ENCODE measurements at regions not wholly inside any gene's neighbourhood (a gene's known extent, or its start where the extent isn't known, plus 50 kb on each side); places are given as distances from the start of the nearest gene placed in this dataset.

- peak; percentile 55 to 61 for DNase-seq (ENCODE audit: low read depth in 2 of 2)
These were observed 163.0 kb upstream of the KLF14 start for GRCh38 chr7:130896898-130897514.

GRCh38 chr7:130897515-130898419 is 163.8 kb upstream of the KLF14 start:
- no peak for DNase-seq (ENCODE audit: low read depth in 2 of 2)

GRCh38 chr7:130899071-130899560 is 165.1 kb upstream of the KLF14 start:
- no peak for DNase-seq (ENCODE audit: low read depth in 2 of 2)

GRCh38 chr7:130899638-130900401 is 165.8 kb upstream of the KLF14 start:
- DNase-seq (ENCODE audit: low read depth in 2 of 2) = no peak

- DNase-seq (ENCODE audit: low read depth in 2 of 2) = no peak
These were observed 166.6 kb upstream of the KLF14 start for GRCh38 chr7:130900471-130901076.

- DNase-seq (ENCODE audit: low read depth in 2 of 2) = no peak
These were observed 167.3 kb upstream of the KLF14 start for GRCh38 chr7:130901209-130901783.

- no peak for DNase-seq (ENCODE audit: low read depth in 2 of 2)
These were observed 168.8 kb upstream of the KLF14 start for GRCh38 chr7:130902755-130903357.

GRCh38 chr7:130903358-130903974 is 169.5 kb upstream of the KLF14 start:
- no peak for DNase-seq (ENCODE audit: low read depth in 2 of 2)

- no peak for DNase-seq (ENCODE audit: low read depth in 2 of 2)
These were observed 170.2 kb upstream of the KLF14 start for GRCh38 chr7:130904031-130904757.

- DNase-seq (ENCODE audit: low read depth in 2 of 2) = no peak
These were observed 170.8 kb upstream of the KLF14 start for GRCh38 chr7:130904792-130905191.

GRCh38 chr7:130906575-130906974 is 172.6 kb upstream of the KLF14 start:
- no peak for DNase-seq (ENCODE audit: low read depth in 2 of 2)

GRCh38 chr7:130907439-130907838 is 173.4 kb upstream of the KLF14 start:
- no peak for DNase-seq (ENCODE audit: low read depth in 2 of 2)

- DNase-seq (ENCODE audit: low read depth in 2 of 2) = no peak
These were observed 174.5 kb upstream of the KLF14 start for GRCh38 chr7:130908345-130909160.

- no peak for DNase-seq (ENCODE audit: low read depth in 2 of 2)
These were observed 175.3 kb upstream of the KLF14 start for GRCh38 chr7:130909161-130909836.

- no peak for DNase-seq (ENCODE audit: low read depth in 2 of 2)
These were observed 176.1 kb upstream of the KLF14 start for GRCh38 chr7:130909881-130910672.

- no peak for DNase-seq (ENCODE audit: low read depth in 2 of 2)
These were observed 177.2 kb upstream of the KLF14 start for GRCh38 chr7:130910949-130911944.

Measured in stimulated activated CD8-positive, alpha-beta memory T cell treated with anti-CD3 and anti-CD28 coated beads, Interleukin-15, amount 100 ng/mL, for 4 hours (primary cell).